Astrocyte (in vitro differentiated cells and primary cell): ENCODE measurements at regions not wholly inside any gene's neighbourhood (a gene's known extent, or its start where the extent isn't known, plus 50 kb on each side); places are given as distances from the start of the nearest gene placed in this dataset.

Experiments
- EZH2 ChIP-seq: IDR thresholded peaks from 2 replicates; pipeline ENCODE4 v1.6.1; 2012; ENCODE audit warnings: mild to moderate bottlenecking, low read length, inconsistent platforms; ENCODE audit not compliant: insufficient read depth
- TF ChIP-seq, protein P1 (sequence below): IDR thresholded peaks from 2 replicates; pipeline ENCODE4 v1.5.1; 2011; ENCODE audit warnings: low read depth, mild to moderate bottlenecking, inconsistent platforms, low read length, moderate library complexity; ENCODE audit not compliant: insufficient read depth

DNA sequence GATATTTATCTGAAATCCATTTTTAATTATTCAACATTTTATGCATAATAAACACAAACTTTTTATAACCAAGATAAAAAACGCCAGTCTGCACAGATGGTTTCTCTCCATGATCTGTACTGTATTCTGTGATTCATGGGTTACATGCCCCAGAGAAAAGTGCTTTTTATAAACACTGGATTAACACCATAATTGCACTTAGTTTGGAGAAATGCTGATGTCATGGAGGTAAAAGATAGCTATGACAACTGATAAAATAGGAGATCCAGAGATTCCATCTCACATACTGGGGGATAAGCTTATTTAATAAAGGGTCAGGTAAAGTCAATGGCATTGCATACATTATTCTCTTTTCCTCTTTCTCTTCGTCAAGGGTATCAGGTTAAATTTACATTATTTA lies 1460.4 kb upstream of the ALCAM start:
- TF ChIP-seq, protein P1, sequence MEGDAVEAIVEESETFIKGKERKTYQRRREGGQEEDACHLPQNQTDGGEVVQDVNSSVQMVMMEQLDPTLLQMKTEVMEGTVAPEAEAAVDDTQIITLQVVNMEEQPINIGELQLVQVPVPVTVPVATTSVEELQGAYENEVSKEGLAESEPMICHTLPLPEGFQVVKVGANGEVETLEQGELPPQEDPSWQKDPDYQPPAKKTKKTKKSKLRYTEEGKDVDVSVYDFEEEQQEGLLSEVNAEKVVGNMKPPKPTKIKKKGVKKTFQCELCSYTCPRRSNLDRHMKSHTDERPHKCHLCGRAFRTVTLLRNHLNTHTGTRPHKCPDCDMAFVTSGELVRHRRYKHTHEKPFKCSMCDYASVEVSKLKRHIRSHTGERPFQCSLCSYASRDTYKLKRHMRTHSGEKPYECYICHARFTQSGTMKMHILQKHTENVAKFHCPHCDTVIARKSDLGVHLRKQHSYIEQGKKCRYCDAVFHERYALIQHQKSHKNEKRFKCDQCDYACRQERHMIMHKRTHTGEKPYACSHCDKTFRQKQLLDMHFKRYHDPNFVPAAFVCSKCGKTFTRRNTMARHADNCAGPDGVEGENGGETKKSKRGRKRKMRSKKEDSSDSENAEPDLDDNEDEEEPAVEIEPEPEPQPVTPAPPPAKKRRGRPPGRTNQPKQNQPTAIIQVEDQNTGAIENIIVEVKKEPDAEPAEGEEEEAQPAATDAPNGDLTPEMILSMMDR = no peak
- no peak for TF ChIP-seq EZH2
